ENCODE measurements at regions not wholly inside any gene's neighbourhood (a gene's known extent, or its start where the extent isn't known, plus 50 kb on each side); places are given as distances from the start of the nearest gene placed in this dataset.

GRCh38 chr4:180810581-180810980 is 1432.6 kb upstream of the TENM3 start:
- Histone ChIP-seq H3K4me3 (no peak overlapping the region), H3K36me3 (ENCODE audit: control insufficient read depth in 4 of 4, insufficient read depth in 4 of 4, low read length in 4 of 4) (no peaks in the 10 kb centered on the region), H3K27ac (ENCODE audit: low read depth in 1 of 2, low read length in 1 of 2) (no peak overlapping the region), H3K9me3 (ENCODE audit: control insufficient read depth in 4 of 4, insufficient read depth in 3 of 4, low read length in 3 of 4) (no peaks in the 10 kb centered on the region), H3K4me1 (ENCODE audit: control insufficient read depth in 5 of 5, insufficient read depth in 5 of 5, low read length in 5 of 5) (no peaks in the 10 kb centered on the region), H3K9ac (ENCODE audit: insufficient read depth in 1 of 2, low read length in 2 of 2) (no peak overlapping the region), H3K27me3 (ENCODE audit: control insufficient read depth in 3 of 3, insufficient read depth in 3 of 3, low read length in 2 of 3) (no peaks in the 10 kb centered on the region)
- TF ChIP-seq CTCF (IDR thresholded peaks at IDR 0.05; ENCODE audit: control extremely low read depth, extremely low read depth) = no peak
- 94 to 96% methylated on average over 1 of the region's 1 CpG for WGBS, 2 donors
- no peak for ATAC-seq (ENCODE audit: insufficient read depth, low FRiP score)
- no peak for DNase-seq

GRCh38 chr4:180811556-180811955 is 1431.6 kb upstream of the TENM3 start:
- Histone ChIP-seq H3K27me3 (ENCODE audit: control insufficient read depth in 3 of 3, insufficient read depth in 3 of 3, low read length in 2 of 3) (no peaks in the 10 kb centered on the region), H3K27ac (ENCODE audit: low read depth in 1 of 2, low read length in 1 of 2) (no peak overlapping the region), H3K9me3 (ENCODE audit: control insufficient read depth in 4 of 4, insufficient read depth in 3 of 4, low read length in 3 of 4) (no peaks in the 10 kb centered on the region), H3K4me3 (no peak overlapping the region), H3K4me1 (ENCODE audit: control insufficient read depth in 5 of 5, insufficient read depth in 5 of 5, low read length in 5 of 5) (no peaks in the 10 kb centered on the region), H3K36me3 (ENCODE audit: control insufficient read depth in 4 of 4, insufficient read depth in 4 of 4, low read length in 4 of 4) (no peaks in the 10 kb centered on the region), H3K9ac (ENCODE audit: insufficient read depth in 1 of 2, low read length in 2 of 2) (no peak overlapping the region)
- no peak for TF ChIP-seq CTCF (IDR thresholded peaks at IDR 0.05; ENCODE audit: control extremely low read depth, extremely low read depth)
- DNase-seq (no peak), ATAC-seq (ENCODE audit: insufficient read depth, low FRiP score) (no peak)
- WGBS, 2 donors = 0% methylated on average over 1 of the region's 1 CpG

GRCh38 chr4:180812783-180813182 is 1430.4 kb upstream of the TENM3 start:
- ATAC-seq (ENCODE audit: insufficient read depth, low FRiP score) (no peak), DNase-seq (no peak)
- H3K27me3 ChIP-seq (ENCODE audit: control insufficient read depth in 3 of 3, insufficient read depth in 3 of 3, low read length in 2 of 3) = no peaks in the 10 kb centered on the region
- no peak overlapping the region for H3K9ac ChIP-seq (ENCODE audit: insufficient read depth in 1 of 2, low read length in 2 of 2)
- H3K36me3 ChIP-seq (ENCODE audit: control insufficient read depth in 4 of 4, insufficient read depth in 4 of 4, low read length in 4 of 4) = no peaks in the 10 kb centered on the region
- H3K9me3 ChIP-seq (ENCODE audit: control insufficient read depth in 4 of 4, insufficient read depth in 3 of 4, low read length in 3 of 4) = no peaks in the 10 kb centered on the region
- no peak overlapping the region for H3K4me3 ChIP-seq
- no peak overlapping the region for H3K27ac ChIP-seq (ENCODE audit: low read depth in 1 of 2, low read length in 1 of 2)
- H3K4me1 ChIP-seq (ENCODE audit: control insufficient read depth in 5 of 5, insufficient read depth in 5 of 5, low read length in 5 of 5) = no peaks in the 10 kb centered on the region
- 64 to 75% methylated on average over 2 of the region's 2 CpGs for WGBS, 2 donors
- TF ChIP-seq CTCF (IDR thresholded peaks at IDR 0.05; ENCODE audit: control extremely low read depth, extremely low read depth) = no peak

DNA sequence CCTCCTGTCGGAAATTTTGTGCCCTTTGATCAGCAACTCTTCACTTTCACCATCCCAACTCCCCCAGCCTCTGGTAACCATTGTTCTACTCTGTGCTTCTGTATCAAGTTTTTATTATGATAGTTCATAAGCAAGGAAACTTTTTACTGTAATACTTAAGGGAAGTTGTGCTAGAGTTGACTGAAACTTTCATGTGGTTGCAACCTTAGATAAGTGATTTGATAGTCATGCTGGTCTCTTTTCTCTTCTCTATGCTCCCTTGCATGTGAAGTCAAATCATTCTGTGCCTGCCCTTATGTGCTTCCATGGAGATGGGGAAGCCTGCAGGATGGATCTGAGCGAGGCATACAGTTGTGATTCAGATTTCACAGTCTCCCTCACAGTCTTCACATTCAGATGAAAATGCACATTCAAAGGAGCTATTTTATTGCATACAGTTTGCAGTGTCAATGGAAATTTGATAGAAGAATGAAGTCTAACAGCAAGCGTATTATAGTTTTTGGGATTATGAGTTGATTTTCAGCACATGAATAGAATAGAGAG is 1428.3 kb upstream of the TENM3 start:
- ATAC-seq (ENCODE audit: insufficient read depth, low FRiP score) = no peak
- no peak overlapping the region for H3K27ac ChIP-seq (ENCODE audit: low read depth in 1 of 2, low read length in 1 of 2)
- H3K9me3 ChIP-seq (ENCODE audit: control insufficient read depth in 4 of 4, insufficient read depth in 3 of 4, low read length in 3 of 4) = no peaks in the 10 kb centered on the region
- H3K4me1 ChIP-seq (ENCODE audit: control insufficient read depth in 5 of 5, insufficient read depth in 5 of 5, low read length in 5 of 5) = no peaks in the 10 kb centered on the region
- H3K27me3 ChIP-seq (ENCODE audit: control insufficient read depth in 3 of 3, insufficient read depth in 3 of 3, low read length in 2 of 3) = no peaks in the 10 kb centered on the region
- no peak overlapping the region for H3K9ac ChIP-seq (ENCODE audit: insufficient read depth in 1 of 2, low read length in 2 of 2)
- no peaks in the 10 kb centered on the region for H3K36me3 ChIP-seq (ENCODE audit: control insufficient read depth in 4 of 4, insufficient read depth in 4 of 4, low read length in 4 of 4)
- TF ChIP-seq CTCF (IDR thresholded peaks at IDR 0.05; ENCODE audit: control extremely low read depth, extremely low read depth) = no peak
- WGBS, 2 donors = 88 to 96% methylated on average over 3 of the region's 3 CpGs
- DNase-seq = no peak
- H3K4me3 ChIP-seq = no peak overlapping the region
